Endometrium (tissue), 2 donors: ENCODE measurements at regions not wholly inside any gene's neighbourhood (a gene's known extent, or its start where the extent isn't known, plus 50 kb on each side); places are given as distances from the start of the nearest gene placed in this dataset.
"Not testable (repeated sequence)": the region's sequence is repeated elsewhere in the genome, so short reads cannot be mapped to it uniquely, and the experiment has no call there.

Experiments used
- FAIRE-seq: peaks from 2 replicates; lab custom pipeline; 2012; peaks lifted over from hg19 to GRCh38; lab: Jason Lieb, UNC
- donor health status: control.
- donor health status: control.

GRCh38 chr1:206256935-206257334 is 53.6 kb downstream of the SRGAP2 start:
- FAIRE-seq: not testable (repeated sequence)

- FAIRE-seq: not testable (repeated sequence)
Observed at GRCh38 chr1:206261473-206261872, 58.1 kb downstream of the SRGAP2 start.

GRCh38 chr1:206262424-206262823 is 59.1 kb downstream of the SRGAP2 start:
- FAIRE-seq: not testable (repeated sequence)

GRCh38 chr1:206264916-206265315 is 61.6 kb downstream of the SRGAP2 start:
- not testable (repeated sequence) for FAIRE-seq

- not testable (repeated sequence) for FAIRE-seq
Observed at GRCh38 chr1:206271153-206271552, 67.8 kb downstream of the SRGAP2 start.

GRCh38 chr1:206273104-206273503 is 69.8 kb downstream of the SRGAP2 start:
- not testable (repeated sequence) for FAIRE-seq

GRCh38 chr1:206276143-206276542 is 72.8 kb downstream of the SRGAP2 start:
- FAIRE-seq: not testable (repeated sequence)

GRCh38 chr1:206278683-206279082 is 75.3 kb downstream of the SRGAP2 start:
- not testable (repeated sequence) for FAIRE-seq

- FAIRE-seq: not testable (repeated sequence)
Observed at GRCh38 chr1:206280683-206281082, 77.3 kb downstream of the SRGAP2 start.

GRCh38 chr1:206281912-206282654 is 78.7 kb downstream of the SRGAP2 start:
- FAIRE-seq: not testable (repeated sequence)

GRCh38 chr1:206285024-206285960 is 82.0 kb downstream of the SRGAP2 start:
- not testable (repeated sequence) for FAIRE-seq

GRCh38 chr1:206287759-206288158 is 84.4 kb downstream of the SRGAP2 start:
- FAIRE-seq: not testable (repeated sequence)

GRCh38 chr1:206288453-206288852 is 85.1 kb downstream of the SRGAP2 start:
- FAIRE-seq: not testable (repeated sequence)

- not testable (repeated sequence) for FAIRE-seq
Observed at GRCh38 chr1:206297145-206298031, 94.0 kb downstream of the SRGAP2 start.

GRCh38 chr1:206298032-206298392 is 94.7 kb downstream of the SRGAP2 start:
- not testable (repeated sequence) for FAIRE-seq

GRCh38 chr1:206299181-206299791 is 95.9 kb downstream of the SRGAP2 start:
- not testable (repeated sequence) for FAIRE-seq

GRCh38 chr1:206299942-206300341 is 96.6 kb downstream of the SRGAP2 start:
- not testable (repeated sequence) for FAIRE-seq

- FAIRE-seq: not testable (repeated sequence)
Observed at GRCh38 chr1:206302056-206302455, 98.7 kb downstream of the SRGAP2 start.

- FAIRE-seq: not testable (repeated sequence)
Observed at GRCh38 chr1:206307442-206307841, 104.1 kb downstream of the SRGAP2 start.

- FAIRE-seq: not testable (repeated sequence)
Observed at GRCh38 chr1:206310948-206311347, 107.6 kb downstream of the SRGAP2 start.

GRCh38 chr1:206311611-206312273 is 108.4 kb downstream of the SRGAP2 start:
- not testable (repeated sequence) for FAIRE-seq
